Heart left ventricle (tissue), 13 donors: ENCODE measurements at regions not wholly inside any gene's neighbourhood (a gene's known extent, or its start where the extent isn't known, plus 50 kb on each side); places are given as distances from the start of the nearest gene placed in this dataset.

Experiments used
- CTCF ChIP-seq, 12 donors: fragments of 200-600 bp; sonication (generic) in 4 of 12; IDR thresholded peaks; one replicate each; pipeline versions ENCODE4 v1.5.0 to v1.8.0; 2018 to 2022; ENCODE audit warnings: antibody characterized with exemption in 12 of 12, mild to moderate bottlenecking in 5 of 12
- POLR2A ChIP-seq, 2 donors: fragments of 450-650 bp; IDR thresholded peaks; one replicate each; pipeline ENCODE4 v1.6.1; 2017; ENCODE audit warnings: antibody characterized with exemption in 2 of 2, mild to moderate bottlenecking in 2 of 2, moderate library complexity in 2 of 2
- donor health status: ischemic (EF 13 %, LVEDD 7.1; RV severe dilation, severe dysfunction).
- donor health status: DM: no; HTN: yes; CAD: no.
- donor health status: DM: no; HTN: no; CAD: no.
- donor health status: ischemic (EF 25% LVEDD 6.9; RV normal size, moderate dysfunction).
- donor health status: ischemic (EF 25% LVEDD 5.7; RV mildly dilated, moderate dysfunction).
- donor health status: ischemic (EF 35%, LVEDD 5.7; RV mildly dilated, moderate dysfunction).
- donor health status: nonischemic (EF 11% LVEDD 7.7; RV severe dilation, severe dysfunction).
- donor health status: DM: yes; HTN: yes; CAD: no.
- donor health status: PGD.
- donor health status: ischemic (EF 29% LVEDD 5.4; RV normal size, mild dysfunction).
- donor health status: nonischemic (EF 23%, LVEDD 6.1; RV moderate dilation, normal function).

GRCh38 chr13:74335370-74335769 is 201.2 kb upstream of the KLF12 start:
- TF ChIP-seq CTCF (IDR thresholded peaks at IDR 0.05) (no peak), POLR2A (IDR thresholded peaks at IDR 0.05) (no peak)
